OCI-LY3 (cell line): ENCODE measurements at regions not wholly inside any gene's neighbourhood (a gene's known extent, or its start where the extent isn't known, plus 50 kb on each side); places are given as distances from the start of the nearest gene placed in this dataset.

ENCODE experiments used
- CTCF ChIP-seq: fragments of 200-600, 300-600 bp; sonication (generic); IDR thresholded peaks from 2 replicates; pipeline ENCODE4 v1.5.1; 2014; ENCODE audit warnings: antibody characterized with exemption, low read length, low read depth
- EZH2phosphoT487 ChIP-seq: fragments of 200-600 bp; shearing (Covaris generic); IDR thresholded peaks from 2 replicates; pipeline ENCODE4 v1.6.1; 2018; ENCODE audit warnings: antibody characterized with exemption, mixed run types, low read depth

- no peak for TF ChIP-seq CTCF
- no peak for TF ChIP-seq EZH2phosphoT487
These were observed 472.1 kb upstream of the RGS6 start for GRCh38 chr14:71460091-71460490.
